WTC11 (cell line): ENCODE measurements at regions not wholly inside any gene's neighbourhood (a gene's known extent, or its start where the extent isn't known, plus 50 kb on each side); places are given as distances from the start of the nearest gene placed in this dataset.

Source experiments
- ATAC-seq: fragments of 200-7000 bp; cut with Tn5 transposase; 2 replicates; pipeline ENCODE4 v1.10.0; 2021; ENCODE audit warnings: mild to moderate bottlenecking, moderate library complexity
- CTCF ChIA-PET: fragments of 300-600 bp; sonication (Branson Sonifier 250); formaldehyde crosslinking; loops from one replicate; lab custom pipeline; 2021; ENCODE audit warnings: antibody characterized with exemption; lab: Charles Lee
- POLR2A ChIA-PET: fragments of 350-600 bp; sonication (Branson Sonifier 250); formaldehyde crosslinking; loops from one replicate; lab custom pipeline; 2021; ENCODE audit warnings: antibody characterized with exemption; lab: Charles Lee
- DNase-seq: peaks from one replicate; pipeline ENCODE4 v3.0.0; 2021; ENCODE audit warnings: low spot score
- H3K27ac Mint-ChIP-seq: 2 replicates; pipeline ENCODE4 v1.8.0; 2021; ENCODE audit warnings: mixed read lengths
- H3K27me3 Mint-ChIP-seq: 2 replicates; pipeline ENCODE4 v1.8.0; 2021; ENCODE audit warnings: low read depth, mild to moderate bottlenecking, moderate library complexity, mixed read lengths
- H3K36me3 Mint-ChIP-seq: 2 replicates; pipeline ENCODE4 v1.8.0; 2021; ENCODE audit warnings: mixed read lengths
- H3K4me1 Mint-ChIP-seq: 2 replicates; pipeline ENCODE4 v1.8.0; 2022; ENCODE audit warnings: mixed read lengths
- H3K4me3 Mint-ChIP-seq: 2 replicates; pipeline ENCODE4 v1.8.0; 2021; ENCODE audit warnings: mild to moderate bottlenecking, moderate library complexity, mixed read lengths
- H3K9me3 Mint-ChIP-seq: 2 replicates; pipeline ENCODE4 v1.8.0; 2021; ENCODE audit warnings: mixed read lengths
- ATF1 ChIP-seq: sonication (generic); formaldehyde crosslinking; IDR thresholded peaks from 2 replicates; pipeline ENCODE4 v1.8.1; 2023; ENCODE audit warnings: mild to moderate bottlenecking, moderate library complexity, missing genetic modification reagents
- CBFB ChIP-seq: sonication (generic); formaldehyde crosslinking; IDR thresholded peaks from 2 replicates; pipeline ENCODE4 v1.8.1; 2022; ENCODE audit warnings: mild to moderate bottlenecking, low read depth, missing genetic modification reagents
- ETV6 ChIP-seq: sonication (generic); formaldehyde crosslinking; IDR thresholded peaks from 2 replicates; pipeline ENCODE4 v1.8.1; 2022; ENCODE audit warnings: mild to moderate bottlenecking, missing genetic modification reagents
- FOXJ3 ChIP-seq: sonication (generic); formaldehyde crosslinking; IDR thresholded peaks from 2 replicates; pipeline ENCODE4 v1.9.0; 2021; ENCODE audit warnings: missing genetic modification reagents, mild to moderate bottlenecking, borderline replicate concordance
- FOXK1 ChIP-seq: sonication (generic); formaldehyde crosslinking; IDR thresholded peaks from 2 replicates; pipeline ENCODE4 v1.8.0; 2022; ENCODE audit warnings: mild to moderate bottlenecking, moderate library complexity, missing genetic modification reagents
- GRHL2 ChIP-seq: fragments of 250-450 bp; sonication (Bioruptor Pico); IDR thresholded peaks from 2 replicates; pipeline ENCODE4 v1.8.0; 2022; ENCODE audit warnings: mild to moderate bottlenecking, moderate library complexity; ENCODE audit not compliant: insufficient replicate concordance, severe bottlenecking
- GTF2I ChIP-seq: fragments of 250-450 bp; sonication (Bioruptor Pico); conservative IDR thresholded peaks from 2 replicates; pipeline ENCODE4 v1.4.0; 2021; ENCODE audit warnings: mild to moderate bottlenecking
- NFE2L1 ChIP-seq: sonication (generic); formaldehyde crosslinking; IDR thresholded peaks from 2 replicates; pipeline ENCODE4 v1.8.1; 2023; ENCODE audit warnings: missing genetic modification reagents
- NFYB ChIP-seq: sonication (generic); formaldehyde crosslinking; conservative IDR thresholded peaks from 2 replicates; pipeline ENCODE4 v1.8.0; 2022; ENCODE audit warnings: low read depth, missing genetic modification reagents
- NR1H2 ChIP-seq: sonication (generic); formaldehyde crosslinking; IDR thresholded peaks from 2 replicates; pipeline ENCODE4 v1.9.0; 2021; ENCODE audit warnings: mild to moderate bottlenecking, moderate library complexity, missing genetic modification reagents
- ZBTB21 ChIP-seq: sonication (generic); formaldehyde crosslinking; IDR thresholded peaks from 2 replicates; pipeline ENCODE4 v1.8.1; 2023; ENCODE audit warnings: mild to moderate bottlenecking, missing genetic modification reagents, borderline replicate concordance
- ZNF121 ChIP-seq: sonication (generic); formaldehyde crosslinking; IDR thresholded peaks from 2 replicates; pipeline ENCODE4 v1.8.0; 2023; ENCODE audit warnings: missing genetic modification reagents
- ZNF317 ChIP-seq: sonication (generic); formaldehyde crosslinking; IDR thresholded peaks from 2 replicates; pipeline ENCODE4 v1.8.1; 2023; ENCODE audit warnings: low read depth, mild to moderate bottlenecking, moderate library complexity, missing genetic modification reagents, borderline replicate concordance
- ZNF416 ChIP-seq: fragments of 250-450 bp; sonication (Bioruptor Pico); IDR thresholded peaks from 2 replicates; pipeline ENCODE4 v1.9.0; 2021; ENCODE audit warnings: mild to moderate bottlenecking, inconsistent platforms
- ZNF423 ChIP-seq: fragments of 250-450 bp; sonication (Bioruptor Pico); IDR thresholded peaks from 2 replicates; pipeline ENCODE4 v2.1.2; 2022; ENCODE audit warnings: mild to moderate bottlenecking, moderate library complexity
- ZNF671 ChIP-seq: fragments of 250-450 bp; sonication (Bioruptor Pico); IDR thresholded peaks from 2 replicates; pipeline ENCODE4 v1.8.0; 2021; ENCODE audit warnings: mild to moderate bottlenecking
- TF ChIP-seq, protein P1 (sequence below): sonication (generic); formaldehyde crosslinking; IDR thresholded peaks from 2 replicates; pipeline ENCODE4 v1.8.0; 2022; ENCODE audit warnings: mild to moderate bottlenecking, missing genetic modification reagents
- TF ChIP-seq, protein P2 (sequence below): fragments of 250-450 bp; sonication (Bioruptor Pico); IDR thresholded peaks from 2 replicates; pipeline ENCODE4 v1.9.0; 2021; ENCODE audit warnings: moderate library complexity, mild to moderate bottlenecking, inconsistent platforms, borderline replicate concordance
- TF ChIP-seq, protein P3 (sequence below): sonication (generic); formaldehyde crosslinking; IDR thresholded peaks from 2 replicates; pipeline ENCODE4 v1.8.0; 2023; ENCODE audit warnings: missing genetic modification reagents, mild to moderate bottlenecking, borderline replicate concordance
- TF ChIP-seq, protein P4 (sequence below): fragments of 200-600 bp; IDR thresholded peaks from 2 replicates; pipeline ENCODE4 v1.8.0; 2022; ENCODE audit warnings: antibody characterized with exemption
- TF ChIP-seq, protein P5 (sequence below): fragments of 250-450 bp; sonication (Bioruptor Pico); IDR thresholded peaks from 2 replicates; pipeline ENCODE4 v1.9.0; 2021; ENCODE audit warnings: mild to moderate bottlenecking

DNA sequence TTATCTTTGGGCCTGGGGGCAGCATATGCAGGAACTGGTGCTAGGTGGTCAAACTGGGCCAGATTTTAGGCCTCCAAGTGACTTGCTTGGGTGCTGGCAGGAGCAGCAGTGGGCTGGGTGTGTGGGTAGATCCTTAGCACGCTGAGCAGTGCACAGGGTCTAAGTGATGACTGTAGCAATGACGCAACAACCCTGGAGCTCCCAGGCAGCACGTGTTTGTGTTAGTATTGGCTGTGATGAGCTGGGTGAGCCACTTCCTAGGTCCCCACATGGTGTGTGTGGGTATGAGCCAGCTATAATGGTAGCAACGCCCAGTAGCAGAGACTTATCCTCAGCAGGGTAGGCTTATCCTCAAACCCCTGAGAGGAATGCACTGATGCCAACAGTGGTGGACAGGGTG, 570.6 kb upstream of the ROBO1 start:
- H3K4me3 Mint-ChIP-seq = no peak overlapping the region
- no peak for DNase-seq
- H3K27me3 Mint-ChIP-seq = no peaks in the 10 kb centered on the region
- H3K9me3 Mint-ChIP-seq = no peaks in the 10 kb centered on the region
- CTCF ChIA-PET = no interaction called here
- no peaks in the 10 kb centered on the region for H3K36me3 Mint-ChIP-seq
- no peaks in the 10 kb centered on the region for H3K4me1 Mint-ChIP-seq
- POLR2A ChIA-PET = no interaction called here
- H3K27ac Mint-ChIP-seq = no peak overlapping the region
- no peak for TF ChIP-seq NFYB
- no peak for TF ChIP-seq ZNF671 (CRISPR knock-in tag)
- TF ChIP-seq, protein P1, sequence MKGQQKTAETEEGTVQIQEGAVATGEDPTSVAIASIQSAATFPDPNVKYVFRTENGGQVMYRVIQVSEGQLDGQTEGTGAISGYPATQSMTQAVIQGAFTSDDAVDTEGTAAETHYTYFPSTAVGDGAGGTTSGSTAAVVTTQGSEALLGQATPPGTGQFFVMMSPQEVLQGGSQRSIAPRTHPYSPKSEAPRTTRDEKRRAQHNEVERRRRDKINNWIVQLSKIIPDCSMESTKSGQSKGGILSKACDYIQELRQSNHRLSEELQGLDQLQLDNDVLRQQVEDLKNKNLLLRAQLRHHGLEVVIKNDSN (CRISPR knock-in tag) = no peak
- no peak for TF ChIP-seq FOXK1
- no peak for TF ChIP-seq ZBTB21 (CRISPR knock-in tag)
- no peak for TF ChIP-seq CBFB (CRISPR knock-in tag)
- no peak for TF ChIP-seq NFE2L1 (CRISPR knock-in tag)
- TF ChIP-seq ZNF416 (CRISPR knock-in tag) = no peak
- TF ChIP-seq, protein P2, sequence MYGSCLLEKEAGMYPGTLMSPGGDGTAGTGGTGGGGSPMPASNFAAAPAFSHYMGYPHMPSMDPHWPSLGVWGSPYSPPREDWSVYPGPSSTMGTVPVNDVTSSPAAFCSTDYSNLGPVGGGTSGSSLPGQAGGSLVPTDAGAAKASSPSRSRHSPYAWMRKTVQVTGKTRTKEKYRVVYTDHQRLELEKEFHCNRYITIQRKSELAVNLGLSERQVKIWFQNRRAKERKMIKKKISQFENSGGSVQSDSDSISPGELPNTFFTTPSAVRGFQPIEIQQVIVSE (CRISPR knock-in tag) = no peak
- no peak for TF ChIP-seq ETV6 (CRISPR knock-in tag)
- TF ChIP-seq, protein P3, sequence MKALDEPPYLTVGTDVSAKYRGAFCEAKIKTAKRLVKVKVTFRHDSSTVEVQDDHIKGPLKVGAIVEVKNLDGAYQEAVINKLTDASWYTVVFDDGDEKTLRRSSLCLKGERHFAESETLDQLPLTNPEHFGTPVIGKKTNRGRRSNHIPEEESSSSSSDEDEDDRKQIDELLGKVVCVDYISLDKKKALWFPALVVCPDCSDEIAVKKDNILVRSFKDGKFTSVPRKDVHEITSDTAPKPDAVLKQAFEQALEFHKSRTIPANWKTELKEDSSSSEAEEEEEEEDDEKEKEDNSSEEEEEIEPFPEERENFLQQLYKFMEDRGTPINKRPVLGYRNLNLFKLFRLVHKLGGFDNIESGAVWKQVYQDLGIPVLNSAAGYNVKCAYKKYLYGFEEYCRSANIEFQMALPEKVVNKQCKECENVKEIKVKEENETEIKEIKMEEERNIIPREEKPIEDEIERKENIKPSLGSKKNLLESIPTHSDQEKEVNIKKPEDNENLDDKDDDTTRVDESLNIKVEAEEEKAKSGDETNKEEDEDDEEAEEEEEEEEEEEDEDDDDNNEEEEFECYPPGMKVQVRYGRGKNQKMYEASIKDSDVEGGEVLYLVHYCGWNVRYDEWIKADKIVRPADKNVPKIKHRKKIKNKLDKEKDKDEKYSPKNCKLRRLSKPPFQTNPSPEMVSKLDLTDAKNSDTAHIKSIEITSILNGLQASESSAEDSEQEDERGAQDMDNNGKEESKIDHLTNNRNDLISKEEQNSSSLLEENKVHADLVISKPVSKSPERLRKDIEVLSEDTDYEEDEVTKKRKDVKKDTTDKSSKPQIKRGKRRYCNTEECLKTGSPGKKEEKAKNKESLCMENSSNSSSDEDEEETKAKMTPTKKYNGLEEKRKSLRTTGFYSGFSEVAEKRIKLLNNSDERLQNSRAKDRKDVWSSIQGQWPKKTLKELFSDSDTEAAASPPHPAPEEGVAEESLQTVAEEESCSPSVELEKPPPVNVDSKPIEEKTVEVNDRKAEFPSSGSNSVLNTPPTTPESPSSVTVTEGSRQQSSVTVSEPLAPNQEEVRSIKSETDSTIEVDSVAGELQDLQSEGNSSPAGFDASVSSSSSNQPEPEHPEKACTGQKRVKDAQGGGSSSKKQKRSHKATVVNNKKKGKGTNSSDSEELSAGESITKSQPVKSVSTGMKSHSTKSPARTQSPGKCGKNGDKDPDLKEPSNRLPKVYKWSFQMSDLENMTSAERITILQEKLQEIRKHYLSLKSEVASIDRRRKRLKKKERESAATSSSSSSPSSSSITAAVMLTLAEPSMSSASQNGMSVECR (CRISPR knock-in tag) = no peak
- TF ChIP-seq FOXJ3 (CRISPR knock-in tag) = no peak
- TF ChIP-seq, protein P4, sequence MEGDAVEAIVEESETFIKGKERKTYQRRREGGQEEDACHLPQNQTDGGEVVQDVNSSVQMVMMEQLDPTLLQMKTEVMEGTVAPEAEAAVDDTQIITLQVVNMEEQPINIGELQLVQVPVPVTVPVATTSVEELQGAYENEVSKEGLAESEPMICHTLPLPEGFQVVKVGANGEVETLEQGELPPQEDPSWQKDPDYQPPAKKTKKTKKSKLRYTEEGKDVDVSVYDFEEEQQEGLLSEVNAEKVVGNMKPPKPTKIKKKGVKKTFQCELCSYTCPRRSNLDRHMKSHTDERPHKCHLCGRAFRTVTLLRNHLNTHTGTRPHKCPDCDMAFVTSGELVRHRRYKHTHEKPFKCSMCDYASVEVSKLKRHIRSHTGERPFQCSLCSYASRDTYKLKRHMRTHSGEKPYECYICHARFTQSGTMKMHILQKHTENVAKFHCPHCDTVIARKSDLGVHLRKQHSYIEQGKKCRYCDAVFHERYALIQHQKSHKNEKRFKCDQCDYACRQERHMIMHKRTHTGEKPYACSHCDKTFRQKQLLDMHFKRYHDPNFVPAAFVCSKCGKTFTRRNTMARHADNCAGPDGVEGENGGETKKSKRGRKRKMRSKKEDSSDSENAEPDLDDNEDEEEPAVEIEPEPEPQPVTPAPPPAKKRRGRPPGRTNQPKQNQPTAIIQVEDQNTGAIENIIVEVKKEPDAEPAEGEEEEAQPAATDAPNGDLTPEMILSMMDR = no peak
- TF ChIP-seq ZNF121 (CRISPR knock-in tag) = no peak
- TF ChIP-seq ATF1 (CRISPR knock-in tag) = no peak
- TF ChIP-seq GRHL2 (CRISPR knock-in tag) = no peak
- TF ChIP-seq, all 79 proteins: peak for 0
- ATAC-seq = no peak

DNA sequence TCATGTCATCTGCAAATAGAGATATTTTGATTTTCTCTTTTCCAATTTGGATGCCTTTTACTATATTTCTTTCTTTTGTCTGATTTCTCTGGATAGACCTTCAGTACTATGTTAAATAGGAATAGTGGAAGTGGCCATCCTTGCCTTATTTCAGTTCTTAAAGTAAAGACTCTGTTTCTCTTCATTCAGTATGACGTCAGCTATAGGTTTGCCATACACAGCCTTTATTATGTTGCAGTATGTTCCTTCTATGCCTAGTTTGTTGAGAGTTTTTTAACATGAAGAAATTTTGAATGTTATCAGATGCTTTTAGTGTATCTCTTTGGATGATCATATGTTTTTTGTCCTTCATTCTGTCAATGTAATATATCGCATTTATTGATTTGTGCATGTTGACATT, 566.7 kb upstream of the ROBO1 start:
- ChIA-PET POLR2A (no interaction called here), CTCF (no interaction called here)
- no peak for ATAC-seq
- Mint-ChIP-seq H3K27me3 (no peaks in the 10 kb centered on the region), H3K4me1 (no peaks in the 10 kb centered on the region), H3K36me3 (no peaks in the 10 kb centered on the region), H3K4me3 (no peak overlapping the region), H3K27ac (no peak overlapping the region), H3K9me3 (no peaks in the 10 kb centered on the region)
- no peak for TF ChIP-seq CBFB (CRISPR knock-in tag)
- no peak for TF ChIP-seq GTF2I (CRISPR knock-in tag)
- TF ChIP-seq ZNF423 (CRISPR knock-in tag) = no peak
- no peak for TF ChIP-seq NR1H2 (CRISPR knock-in tag)
- no peak for TF ChIP-seq ZNF317 (CRISPR knock-in tag)
- TF ChIP-seq, protein P5, sequence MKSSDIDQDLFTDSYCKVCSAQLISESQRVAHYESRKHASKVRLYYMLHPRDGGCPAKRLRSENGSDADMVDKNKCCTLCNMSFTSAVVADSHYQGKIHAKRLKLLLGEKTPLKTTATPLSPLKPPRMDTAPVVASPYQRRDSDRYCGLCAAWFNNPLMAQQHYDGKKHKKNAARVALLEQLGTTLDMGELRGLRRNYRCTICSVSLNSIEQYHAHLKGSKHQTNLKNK (CRISPR knock-in tag) = no peak
- DNase-seq = no peak
